B cell (primary cell): ENCODE measurements at regions not wholly inside any gene's neighbourhood (a gene's known extent, or its start where the extent isn't known, plus 50 kb on each side); places are given as distances from the start of the nearest gene placed in this dataset.

Experiments
- CTCF ChIP-seq: fragments of 200-600 bp; IDR thresholded peaks from one replicate; pipeline ENCODE4 v1.8.0; 2022; ENCODE audit warnings: antibody characterized with exemption, mild to moderate bottlenecking
- EZH2 ChIP-seq: IDR thresholded peaks from 2 replicates; pipeline ENCODE4 v1.6.1; 2012; ENCODE audit warnings: borderline replicate concordance, low read depth, mild to moderate bottlenecking, moderate library complexity, low read length; ENCODE audit not compliant: insufficient read depth, poor library complexity, severe bottlenecking

- TF ChIP-seq CTCF (no peak), EZH2 (no peak)
Measured at GRCh38 chr2:45237850-45238542, 228.7 kb upstream of the SIX2 start.
